Keratinocyte (primary cell): ENCODE measurements at regions not wholly inside any gene's neighbourhood (a gene's known extent, or its start where the extent isn't known, plus 50 kb on each side); places are given as distances from the start of the nearest gene placed in this dataset.

Experiments used
- DNase-seq: peaks from one replicate; pipeline ENCODE4 v3.0.0-alpha.2; 2011; ENCODE audit warnings: low read depth, missing footprints, low spot score
- FAIRE-seq: peaks from 2 replicates; lab custom pipeline; 2011; peaks lifted over from hg19 to GRCh38; lab: Jason Lieb, UNC
- H2AFZ ChIP-seq: 2 replicates; pipeline ENCODE4 v1.6.0; 2012; ENCODE audit warnings: low read length, control low read depth, inconsistent platforms; ENCODE audit not compliant: control insufficient read depth
- H3K27ac ChIP-seq: 2 replicates; pipeline ENCODE4 v1.5.1; 2011; ENCODE audit warnings: low read length; ENCODE audit not compliant: control insufficient read depth, insufficient read depth
- H3K27me3 ChIP-seq: 3 replicates; pipeline ENCODE4 v1.6.0; 2011; ENCODE audit warnings: low read length; ENCODE audit not compliant: control insufficient read depth, insufficient read depth; ENCODE audit errors: extremely low read depth
- H3K36me3 ChIP-seq, 2 experiments: 2 replicates in 1 of 2; 3 replicates in 1 of 2; pipeline ENCODE4 v1.5.1; 2011; ENCODE audit warnings: low read length in 2 of 2, mild to moderate bottlenecking in 1 of 2; ENCODE audit not compliant: control insufficient read depth in 2 of 2, insufficient read depth in 2 of 2; ENCODE audit errors: extremely low read depth in 1 of 2
- H3K4me1 ChIP-seq: 3 replicates; pipeline ENCODE4 v1.5.1; 2011; ENCODE audit warnings: low read length; ENCODE audit not compliant: control insufficient read depth, insufficient read depth; ENCODE audit errors: extremely low read depth
- H3K4me2 ChIP-seq: 3 replicates; pipeline ENCODE4 v1.6.0; 2011; ENCODE audit warnings: low read depth, low read length; ENCODE audit not compliant: control insufficient read depth, insufficient read depth; ENCODE audit errors: extremely low read depth
- H3K4me3 ChIP-seq, 3 experiments: fragments of 200-600 bp in 1 of 3; sonication (generic) in 1 of 3; 2 replicates in 2 of 3; 3 replicates in 1 of 3; pipeline ENCODE4 v1.5.1; 2011 to 2016; ENCODE audit warnings: low read length in 3 of 3, mild to moderate bottlenecking in 3 of 3, control low read depth in 2 of 3, inconsistent platforms in 1 of 3, low read depth in 1 of 3, mixed read lengths in 1 of 3, mixed run types in 1 of 3, moderate library complexity in 1 of 3; ENCODE audit not compliant: control insufficient read depth in 2 of 3, insufficient read depth in 2 of 3; ENCODE audit errors: extremely low read depth in 1 of 3
- H3K79me2 ChIP-seq: 2 replicates; pipeline ENCODE4 v1.6.0; 2012; ENCODE audit warnings: low read length; ENCODE audit not compliant: control insufficient read depth, insufficient read depth
- H3K9ac ChIP-seq: 3 replicates; pipeline ENCODE4 v1.6.0; 2011; ENCODE audit warnings: low read length; ENCODE audit not compliant: control insufficient read depth, insufficient read depth; ENCODE audit errors: extremely low read depth
- H3K9me1 ChIP-seq: 3 replicates; pipeline ENCODE4 v1.6.0; 2011; ENCODE audit warnings: low read length; ENCODE audit not compliant: control insufficient read depth, insufficient read depth; ENCODE audit errors: extremely low read depth
- H3K9me3 ChIP-seq: 2 replicates; pipeline ENCODE4 v1.5.1; 2012; ENCODE audit warnings: low read depth, low read length; ENCODE audit not compliant: control insufficient read depth
- H4K20me1 ChIP-seq: 3 replicates; pipeline ENCODE4 v1.6.0; 2011; ENCODE audit warnings: low read length; ENCODE audit not compliant: control insufficient read depth, insufficient read depth; ENCODE audit errors: extremely low read depth
- EZH2 ChIP-seq: IDR thresholded peaks from one replicate; pipeline ENCODE4 v1.6.1; 2012; ENCODE audit warnings: inconsistent platforms, mild to moderate bottlenecking, low read length, moderate library complexity
- dilution Hi-C: fragments of 300-500 bp; cut with MboI; formaldehyde crosslinking; loops from one replicate; pipeline ENCODE4 v1.7.0; 2020; ENCODE audit warnings: low sequenced_read_pairs; ENCODE audit not compliant: extremely low pct_ligation_motif_present
- TF ChIP-seq, protein P1 (sequence below), 3 experiments: IDR thresholded peaks in 1 of 3; conservative IDR thresholded peaks in 1 of 3; optimal IDR thresholded peaks in 1 of 3; 2 replicates in 2 of 3; 3 replicates in 1 of 3; pipeline versions ENCODE3 to v1.5.1; 2011; ENCODE audit warnings: low read length in 3 of 3, mild to moderate bottlenecking in 3 of 3, moderate library complexity in 2 of 3, control low read depth in 1 of 3, inconsistent platforms in 1 of 3; ENCODE audit not compliant: insufficient read depth in 2 of 3; ENCODE audit errors: extremely low read depth in 1 of 3

GRCh38 chr6:9467741-9468140 lies 947.1 kb downstream of the TFAP2A start:
- dilution Hi-C loops, result no loop called here
- no peak overlapping the region for H3K9ac ChIP-seq
- no peak overlapping the region for H2AFZ ChIP-seq

DNA sequence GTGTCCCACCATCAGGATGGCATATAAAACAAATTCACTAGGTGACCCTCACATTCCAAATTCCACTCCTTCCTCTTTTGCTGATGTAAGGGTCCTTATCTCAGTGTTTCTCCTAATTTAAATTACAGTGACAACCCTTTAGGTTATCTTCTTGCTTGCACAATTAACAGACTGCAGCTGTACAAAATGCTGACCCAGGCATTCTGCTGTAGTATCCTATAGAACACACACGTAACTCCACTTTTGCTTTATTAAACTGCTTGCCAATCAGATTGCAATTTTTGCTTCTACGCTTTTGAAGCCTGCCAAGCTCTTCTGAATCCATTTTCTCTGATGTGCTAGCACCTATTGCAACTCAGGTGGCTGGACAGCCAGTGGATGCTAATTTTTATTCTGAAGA lies 950.3 kb downstream of the TFAP2A start:
- H3K9ac ChIP-seq, result no peak overlapping the region
- no peaks in the 10 kb centered on the region for H3K27me3 ChIP-seq
- no peaks in the 10 kb centered on the region for H3K9me1 ChIP-seq
- no peaks in the 10 kb centered on the region for H3K36me3 ChIP-seq
- H3K79me2 ChIP-seq, result no peaks in the 10 kb centered on the region
- DNase-seq (no peak), FAIRE-seq (no peak)
- no peaks in the 10 kb centered on the region for H3K4me1 ChIP-seq
- no peak overlapping the region for H3K27ac ChIP-seq
- no peaks in the 10 kb centered on the region for H4K20me1 ChIP-seq
- H2AFZ ChIP-seq, result no peak overlapping the region
- dilution Hi-C loops, result no loop called here
- TF ChIP-seq EZH2, result no peak
- TF ChIP-seq, protein P1, sequence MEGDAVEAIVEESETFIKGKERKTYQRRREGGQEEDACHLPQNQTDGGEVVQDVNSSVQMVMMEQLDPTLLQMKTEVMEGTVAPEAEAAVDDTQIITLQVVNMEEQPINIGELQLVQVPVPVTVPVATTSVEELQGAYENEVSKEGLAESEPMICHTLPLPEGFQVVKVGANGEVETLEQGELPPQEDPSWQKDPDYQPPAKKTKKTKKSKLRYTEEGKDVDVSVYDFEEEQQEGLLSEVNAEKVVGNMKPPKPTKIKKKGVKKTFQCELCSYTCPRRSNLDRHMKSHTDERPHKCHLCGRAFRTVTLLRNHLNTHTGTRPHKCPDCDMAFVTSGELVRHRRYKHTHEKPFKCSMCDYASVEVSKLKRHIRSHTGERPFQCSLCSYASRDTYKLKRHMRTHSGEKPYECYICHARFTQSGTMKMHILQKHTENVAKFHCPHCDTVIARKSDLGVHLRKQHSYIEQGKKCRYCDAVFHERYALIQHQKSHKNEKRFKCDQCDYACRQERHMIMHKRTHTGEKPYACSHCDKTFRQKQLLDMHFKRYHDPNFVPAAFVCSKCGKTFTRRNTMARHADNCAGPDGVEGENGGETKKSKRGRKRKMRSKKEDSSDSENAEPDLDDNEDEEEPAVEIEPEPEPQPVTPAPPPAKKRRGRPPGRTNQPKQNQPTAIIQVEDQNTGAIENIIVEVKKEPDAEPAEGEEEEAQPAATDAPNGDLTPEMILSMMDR (optimal IDR thresholded peaks at IDR 0.05 in 1 of 3, IDR thresholded peaks at IDR 0.05 in 1 of 3, conservative IDR thresholded peaks at IDR 0.05 in 1 of 3; ENCODE audit: extremely low read depth in 1 of 3, insufficient read depth in 2 of 3, low read length in 3 of 3), result no peak
- H3K4me2 ChIP-seq, result no peak overlapping the region
- H3K4me3 ChIP-seq, result no peak overlapping the region
- no peaks in the 10 kb centered on the region for H3K9me3 ChIP-seq

More at GRCh38 chr6:9467741-9468140, 947.1 kb downstream of the TFAP2A start:
- Histone ChIP-seq H3K9me3 (no peaks in the 10 kb centered on the region), H3K4me2 (no peak overlapping the region), H4K20me1 (no peaks in the 10 kb centered on the region), H3K4me1 (no peaks in the 10 kb centered on the region), H3K27me3 (no peaks in the 10 kb centered on the region), H3K9me1 (no peaks in the 10 kb centered on the region), H3K79me2 (no peaks in the 10 kb centered on the region), H3K4me3 (no peak overlapping the region), H3K27ac (no peak overlapping the region), H3K36me3 (no peaks in the 10 kb centered on the region)
- DNase-seq, result no peak
- no peak for FAIRE-seq
- TF ChIP-seq, protein P1 (optimal IDR thresholded peaks at IDR 0.05 in 1 of 3, IDR thresholded peaks at IDR 0.05 in 1 of 3, conservative IDR thresholded peaks at IDR 0.05 in 1 of 3; ENCODE audit: extremely low read depth in 1 of 3, insufficient read depth in 2 of 3, low read length in 3 of 3), result no peak
- TF ChIP-seq EZH2, result no peak
